GM19452 (cell line): ENCODE measurements at regions not wholly inside any gene's neighbourhood (a gene's known extent, or its start where the extent isn't known, plus 50 kb on each side); places are given as distances from the start of the nearest gene placed in this dataset.

Experiments used
- ATAC-seq: cut with Tn5 transposase; IDR thresholded peaks from one replicate; pipeline ENCODE4 v1.9.1; 2021; ENCODE audit not compliant: unreplicated experiment

DNA sequence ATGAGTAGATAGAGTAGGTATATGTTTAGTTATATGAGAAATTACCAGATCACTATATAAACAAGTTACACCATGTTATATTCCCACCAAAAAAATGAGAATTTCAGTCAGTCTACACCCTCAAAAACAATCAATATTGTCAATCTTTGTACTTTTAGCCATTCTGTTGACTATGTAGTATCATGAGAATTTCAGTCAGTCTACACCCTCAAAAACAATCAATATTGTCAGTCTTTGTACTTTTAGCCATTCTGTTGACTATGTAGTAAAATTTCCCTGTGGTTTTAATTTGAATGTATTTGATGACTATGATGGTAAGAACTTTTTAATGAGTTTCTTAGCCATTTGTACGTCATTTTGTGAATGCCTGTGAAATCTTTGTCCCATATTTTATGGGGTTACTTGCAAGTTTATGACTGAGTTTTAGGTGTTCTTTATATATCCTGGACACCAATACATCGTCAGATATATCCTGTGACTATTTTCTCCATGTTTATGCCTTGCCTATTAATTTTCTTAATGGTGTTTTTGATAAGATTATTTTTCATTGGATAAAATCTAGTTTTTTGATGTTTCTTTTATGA, 528.4 kb upstream of the SPHKAP start:
- no peak for ATAC-seq

DNA sequence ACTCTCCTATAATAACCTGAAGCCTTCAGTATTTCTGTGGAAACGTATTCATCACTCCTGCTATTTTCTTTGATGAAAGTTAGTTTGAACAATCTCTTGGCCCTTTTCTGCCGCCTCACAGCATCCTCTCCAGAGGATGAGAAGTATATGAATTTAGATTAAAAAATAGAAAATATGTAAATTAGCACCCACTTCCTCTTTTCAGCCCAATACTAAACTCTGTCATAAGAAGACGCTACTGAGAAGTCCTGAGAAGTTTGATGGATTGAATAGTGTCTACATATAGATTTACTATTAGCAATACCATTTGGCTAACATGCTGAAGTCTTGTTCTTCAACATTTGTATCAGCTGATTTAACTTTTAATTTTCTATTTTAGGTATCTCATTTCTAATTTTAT, 526.4 kb upstream of the SPHKAP start:
- no peak for ATAC-seq

DNA sequence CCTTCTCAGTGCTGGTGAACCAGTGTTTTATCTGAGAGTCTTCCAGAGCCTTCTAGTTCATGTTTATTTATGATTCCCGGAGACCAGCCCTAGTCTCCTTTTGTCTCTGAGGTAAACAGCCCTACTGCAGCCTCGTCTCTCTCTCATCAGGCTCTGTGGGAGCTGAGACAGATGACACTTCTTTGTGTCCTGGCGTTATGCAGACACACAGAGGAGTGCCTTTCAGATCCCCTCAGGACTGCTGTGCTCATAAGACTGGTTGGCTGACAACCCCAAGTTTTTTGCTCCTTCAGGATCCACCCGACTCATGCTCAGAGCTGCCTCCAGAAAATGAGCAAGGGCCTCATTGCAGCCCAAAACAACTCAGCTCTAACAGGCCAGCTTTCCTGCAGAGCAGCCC, 523.8 kb upstream of the SPHKAP start:
- no peak for ATAC-seq

DNA sequence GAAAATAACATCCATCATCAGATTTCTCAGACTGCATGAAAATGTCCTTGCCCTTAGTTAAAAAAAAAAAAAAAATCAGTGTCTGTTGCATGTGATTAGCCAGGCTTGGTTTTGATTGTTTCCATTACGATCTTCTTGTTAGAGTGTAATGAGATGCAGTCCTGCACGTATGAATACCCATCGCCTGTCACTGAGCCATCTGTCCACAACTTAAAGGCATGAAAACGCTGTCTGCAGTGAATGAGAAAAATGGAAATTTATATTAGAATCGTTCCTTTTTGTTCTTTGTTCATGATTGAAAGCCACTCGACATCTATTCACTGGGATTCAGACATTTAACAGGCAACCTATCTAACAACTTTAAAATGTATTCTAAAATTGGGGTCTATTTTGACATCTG, 521.7 kb upstream of the SPHKAP start:
- ATAC-seq, result no peak

DNA sequence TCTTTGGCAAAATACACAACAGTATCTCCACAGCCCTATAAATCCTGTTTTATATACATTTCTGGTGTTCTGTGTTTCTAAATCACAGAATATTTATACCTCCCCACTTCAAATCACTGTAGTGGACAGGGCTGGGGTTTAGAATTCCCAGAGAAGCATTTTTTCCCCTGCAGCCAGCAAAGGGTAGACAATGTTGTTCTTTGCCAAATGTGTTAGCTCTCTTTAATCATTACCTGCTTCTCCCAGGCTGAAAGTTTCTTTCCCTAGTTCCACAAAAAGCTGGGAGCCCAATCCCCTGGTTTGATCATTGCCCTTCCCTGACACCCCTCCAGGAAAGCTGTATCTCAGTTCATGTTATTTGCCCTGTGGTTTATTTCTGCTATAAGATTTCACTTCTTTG, 520.0 kb upstream of the SPHKAP start:
- no peak for ATAC-seq

DNA sequence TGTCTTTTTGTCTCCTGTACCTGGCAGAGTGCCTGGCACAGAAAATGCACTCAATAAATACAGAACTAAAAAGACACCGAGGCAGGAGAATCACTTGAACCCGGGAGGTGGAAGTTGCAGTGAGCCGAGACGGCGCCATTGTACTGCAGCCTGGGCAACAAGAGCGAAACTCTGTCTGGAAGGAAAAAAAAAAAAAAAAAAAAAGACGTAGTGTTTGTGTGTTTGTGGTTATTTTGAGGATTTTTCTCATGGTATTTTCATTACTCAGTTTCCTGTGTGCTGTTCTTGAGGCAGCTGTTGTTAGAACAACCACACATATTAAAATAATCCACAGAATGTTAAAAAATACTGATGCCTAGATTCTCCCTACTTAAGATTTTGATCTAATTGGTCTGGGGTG, 519.2 kb upstream of the SPHKAP start:
- ATAC-seq, result no peak

DNA sequence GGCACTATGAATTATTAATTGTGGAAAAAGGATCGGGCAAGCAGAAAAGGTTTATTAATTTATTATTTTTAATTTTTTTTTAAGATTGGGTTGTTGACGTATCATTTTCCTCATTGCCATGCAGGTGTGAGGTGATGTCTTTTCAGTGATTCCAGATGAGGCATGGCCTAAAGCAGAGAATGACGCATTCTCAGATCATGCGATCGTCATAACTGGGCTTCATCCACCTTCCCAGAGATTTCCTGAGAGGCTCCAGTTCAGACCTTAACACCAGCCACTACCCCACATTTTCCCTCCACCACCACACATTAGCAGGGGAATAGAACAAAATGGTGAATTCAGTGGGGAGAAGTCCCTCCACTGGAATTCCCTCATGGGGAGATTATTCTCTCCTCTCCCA, 518.4 kb upstream of the SPHKAP start:
- no peak for ATAC-seq

DNA sequence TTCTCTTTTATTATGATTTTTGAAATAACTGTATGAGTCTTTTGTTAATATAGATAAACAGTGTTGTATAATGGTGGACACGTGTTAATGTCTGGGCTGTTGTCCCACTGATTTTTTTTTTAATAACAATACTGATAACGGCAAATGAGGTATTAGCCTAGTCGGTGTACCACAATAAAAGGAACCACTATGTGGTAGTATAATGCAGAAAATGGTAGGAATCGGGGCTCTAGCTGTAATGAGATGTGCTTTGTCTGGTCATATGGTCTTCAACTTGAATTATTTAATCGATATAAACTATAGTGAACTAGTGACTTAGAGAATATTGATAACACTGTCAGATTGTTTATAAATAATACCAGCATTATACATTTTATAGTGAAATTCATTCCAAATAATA, 517.9 kb upstream of the SPHKAP start:
- ATAC-seq, result no peak

DNA sequence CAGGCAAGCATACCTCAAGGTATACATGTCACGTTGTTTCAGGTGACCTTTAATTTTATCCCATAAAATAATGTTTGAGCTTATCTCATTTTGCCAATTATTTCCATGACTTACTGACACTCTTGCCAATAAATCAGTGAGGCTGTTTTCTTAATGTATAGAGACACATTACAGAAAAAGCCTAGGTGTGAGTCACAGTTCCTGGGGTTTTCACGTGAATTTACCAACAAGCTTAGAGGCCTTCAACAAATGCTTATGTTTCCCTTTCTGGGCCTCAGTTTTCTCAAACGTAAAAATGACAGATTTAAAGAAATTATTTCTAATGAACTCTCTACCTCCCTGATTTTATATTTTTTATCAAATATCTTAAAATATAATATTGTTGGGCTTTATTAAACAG, 517.5 kb upstream of the SPHKAP start:
- no peak for ATAC-seq

DNA sequence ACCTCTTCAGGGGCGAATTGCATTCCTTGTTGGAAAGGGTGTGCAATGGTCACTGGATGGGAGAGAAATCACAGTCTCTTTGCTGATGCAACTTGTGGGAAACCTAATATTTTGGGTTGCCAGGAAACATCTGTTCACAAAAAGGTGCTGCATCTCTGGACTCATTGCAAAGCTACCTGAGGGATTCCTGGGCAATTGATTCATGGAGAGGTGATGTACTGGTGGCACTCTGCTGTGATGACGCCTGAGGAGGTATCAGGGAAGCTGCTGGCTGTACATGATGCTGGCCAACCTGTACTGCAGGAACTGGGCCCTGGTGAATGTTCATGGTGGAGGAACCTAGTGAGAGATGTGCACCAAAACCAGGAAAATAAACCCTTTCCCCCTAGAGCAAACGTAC, 516.0 kb upstream of the SPHKAP start:
- ATAC-seq, result no peak

DNA sequence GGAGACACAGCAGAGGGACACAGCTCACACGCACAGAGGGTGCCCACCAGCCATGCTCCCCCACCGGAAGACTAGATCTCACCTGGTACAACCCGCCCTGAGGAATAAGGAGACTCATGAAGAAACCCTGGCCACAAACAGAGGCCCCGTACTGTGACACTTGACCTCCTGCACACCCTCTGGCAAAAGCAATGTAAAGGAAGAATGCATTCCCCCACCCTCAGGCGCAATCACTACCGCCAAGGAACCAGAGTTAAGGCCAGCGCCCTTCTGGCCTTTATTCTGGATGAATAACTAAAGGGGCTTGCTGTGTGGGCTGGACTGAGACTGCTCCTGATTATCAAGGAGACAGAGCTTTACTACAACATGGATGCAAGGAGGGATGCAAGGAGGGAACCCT, 509.2 kb upstream of the SPHKAP start:
- no peak for ATAC-seq

DNA sequence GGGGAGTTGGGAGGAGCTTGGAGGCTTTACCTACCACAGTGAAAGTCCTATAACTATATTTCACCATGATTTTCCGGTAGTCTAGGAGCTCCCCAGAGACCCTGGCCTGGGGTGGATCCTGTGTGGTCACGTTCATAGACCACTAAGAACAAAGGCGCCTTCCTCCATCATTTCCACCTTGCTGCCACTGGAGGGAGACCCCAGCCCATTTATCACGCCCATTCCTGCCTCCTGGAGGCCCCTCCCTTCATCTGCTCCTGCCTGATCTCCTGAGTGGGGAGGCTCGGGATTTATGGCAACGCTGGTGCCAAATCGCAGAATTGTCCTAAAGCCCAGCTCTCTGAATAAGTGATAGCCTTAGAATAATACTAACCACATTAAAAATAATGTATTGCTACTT, 507.6 kb upstream of the SPHKAP start:
- ATAC-seq, result no peak

DNA sequence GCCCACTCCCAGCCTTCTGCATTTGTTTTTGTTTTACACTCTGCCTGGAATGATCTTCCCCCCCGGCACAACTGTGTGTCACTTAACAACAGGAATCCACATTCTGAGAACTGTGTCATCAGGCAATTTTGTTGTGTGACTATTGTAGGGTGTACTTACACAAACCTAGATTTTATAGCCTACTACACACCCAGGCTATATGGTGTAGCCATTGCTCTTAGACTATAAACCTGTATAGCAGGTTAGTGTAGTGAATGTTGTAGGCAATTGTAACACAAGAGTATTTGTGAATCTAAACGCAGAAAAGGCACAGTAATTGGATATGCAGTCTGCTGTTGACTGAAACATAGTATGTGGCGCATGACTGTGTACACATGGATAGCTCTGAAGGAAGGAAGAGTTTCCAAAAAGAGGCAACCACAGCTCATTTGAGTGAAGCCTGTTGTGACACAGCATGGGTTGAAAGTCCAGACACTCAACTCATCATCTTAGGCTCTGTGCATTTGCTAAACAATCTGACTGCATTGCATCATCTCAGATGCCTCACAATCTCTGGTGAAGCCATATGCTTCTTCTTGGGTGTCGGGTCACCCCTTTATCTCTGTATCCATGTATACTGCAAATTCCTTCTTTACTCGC, 506.6 kb upstream of the SPHKAP start:
- ATAC-seq, result no peak

DNA sequence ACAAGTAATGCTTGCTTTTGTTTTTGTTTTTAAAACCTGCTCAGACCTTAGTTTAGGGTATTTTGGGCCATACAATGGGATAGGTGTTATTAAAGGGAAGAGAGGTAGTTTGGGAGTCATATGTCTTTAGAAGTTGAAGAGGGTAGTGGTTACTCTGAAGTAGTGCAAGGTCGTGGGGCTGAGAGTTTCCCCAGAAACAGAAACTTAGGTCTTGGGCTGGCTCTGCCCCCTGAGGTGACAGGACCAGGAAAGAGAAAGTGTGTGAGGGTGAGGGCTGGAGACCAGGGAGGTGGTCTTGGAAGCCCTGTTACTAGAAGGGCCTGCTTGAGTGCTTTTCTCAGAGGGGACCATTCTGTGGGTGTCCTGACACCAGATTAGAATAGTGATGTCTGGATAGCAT, 500.5 kb upstream of the SPHKAP start:
- no peak for ATAC-seq

DNA sequence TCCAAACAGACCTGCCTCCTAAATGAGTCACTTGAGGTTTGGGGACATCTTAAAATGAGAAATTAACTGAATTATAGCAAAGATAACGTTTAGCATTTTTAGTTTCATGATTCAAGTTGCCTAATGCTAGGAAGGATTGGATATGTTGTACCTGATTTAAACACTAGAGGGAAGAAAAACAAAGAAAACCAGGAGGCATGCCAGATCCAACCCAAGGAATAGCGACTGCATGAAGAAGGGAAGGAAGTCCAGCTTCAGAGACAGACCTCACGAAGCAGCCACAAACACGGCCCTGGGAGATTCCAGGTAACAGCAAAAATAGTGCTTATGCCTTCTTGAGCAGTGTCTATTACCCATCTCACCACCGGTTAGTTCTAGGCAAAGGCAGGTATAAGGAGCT, 499.9 kb upstream of the SPHKAP start:
- ATAC-seq, result no peak

DNA sequence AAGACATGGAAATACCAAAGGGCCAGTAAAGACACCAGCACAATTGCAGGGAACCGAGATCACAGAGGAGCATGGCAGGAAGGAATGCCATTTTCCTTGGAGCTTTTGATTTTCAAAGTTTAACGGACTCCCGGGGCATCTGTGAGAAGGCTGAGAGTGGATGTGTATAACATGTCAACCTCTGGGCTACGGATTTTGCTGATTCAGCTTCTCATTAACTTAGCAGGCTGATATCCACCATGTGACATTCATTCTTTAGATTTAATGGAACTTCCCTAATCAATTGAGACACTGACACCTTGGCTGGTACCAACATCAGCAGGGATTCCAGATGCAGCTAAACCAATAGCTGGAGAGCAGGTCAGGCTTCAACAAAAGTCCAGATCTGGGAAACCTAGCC, 496.6 kb upstream of the SPHKAP start:
- no peak for ATAC-seq

DNA sequence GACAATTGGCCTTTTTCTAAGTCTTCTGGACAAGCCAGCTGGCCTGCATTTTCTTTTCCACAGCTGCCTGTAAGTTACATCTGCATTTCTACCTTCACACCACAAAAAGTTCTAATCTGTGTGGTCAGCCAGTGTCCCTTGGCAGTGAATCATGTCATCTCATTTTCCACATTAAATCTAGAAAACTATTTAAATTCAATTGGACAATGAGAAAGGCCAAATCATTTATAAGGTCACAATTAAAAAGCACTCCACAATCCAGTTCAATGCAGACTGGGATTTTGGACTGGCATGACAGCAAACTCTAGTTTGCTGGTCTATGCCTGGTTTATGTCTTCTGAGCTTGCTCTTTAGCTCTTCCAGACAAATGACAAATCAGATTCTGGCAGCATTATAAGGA, 494.2 kb upstream of the SPHKAP start:
- no peak for ATAC-seq

DNA sequence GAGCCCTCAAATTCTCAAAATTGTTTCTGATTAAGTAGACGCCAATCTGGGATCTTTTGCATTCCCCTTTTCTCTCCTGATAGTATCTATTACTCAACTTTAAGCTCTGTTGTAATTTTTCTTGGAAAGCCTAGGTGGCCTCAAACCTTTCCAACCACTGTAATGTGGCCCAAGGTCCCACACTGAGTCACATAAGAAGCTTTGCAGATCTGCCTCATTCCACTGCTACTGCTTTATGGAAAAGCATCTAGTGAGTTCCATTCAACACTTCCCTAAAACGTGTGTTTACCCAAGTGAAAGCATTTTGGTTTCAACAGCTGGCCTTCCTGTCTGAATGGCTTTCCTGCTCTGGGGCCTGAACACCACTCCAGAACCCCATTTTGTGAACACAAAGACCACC, 493.6 kb upstream of the SPHKAP start:
- no peak for ATAC-seq

DNA sequence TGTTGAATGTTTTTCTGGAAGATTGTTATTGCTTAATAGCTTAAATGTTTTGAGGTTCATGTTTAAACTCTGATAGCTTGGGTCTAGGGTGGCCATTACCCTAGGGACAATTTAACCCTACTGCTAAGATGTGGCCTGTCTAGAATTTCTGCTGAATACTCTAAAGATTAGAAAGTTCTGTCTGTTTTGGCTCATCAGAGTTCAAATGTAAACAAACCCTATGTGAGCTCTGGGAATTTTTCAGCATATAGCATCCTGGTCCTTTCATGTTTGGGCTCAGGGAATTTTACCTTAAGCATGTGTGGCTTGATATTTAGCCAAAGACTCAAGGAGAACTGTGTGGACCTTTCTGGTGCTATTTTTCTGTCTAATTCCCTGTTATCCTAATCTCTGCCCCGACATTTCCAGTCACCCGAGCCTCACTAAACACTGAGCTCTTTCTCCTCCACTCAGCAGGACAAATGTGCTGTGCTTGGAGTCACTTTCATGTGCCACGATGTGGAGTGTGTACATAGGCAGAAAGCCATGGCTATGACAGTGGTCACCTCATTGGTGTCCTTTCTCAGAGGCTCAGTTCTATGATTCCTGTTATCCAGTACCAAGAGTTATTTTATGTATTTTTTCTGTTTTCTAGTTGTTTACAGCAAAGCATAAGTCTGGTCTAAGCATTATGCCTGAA, 492.5 kb upstream of the SPHKAP start:
- ATAC-seq, result no peak

DNA sequence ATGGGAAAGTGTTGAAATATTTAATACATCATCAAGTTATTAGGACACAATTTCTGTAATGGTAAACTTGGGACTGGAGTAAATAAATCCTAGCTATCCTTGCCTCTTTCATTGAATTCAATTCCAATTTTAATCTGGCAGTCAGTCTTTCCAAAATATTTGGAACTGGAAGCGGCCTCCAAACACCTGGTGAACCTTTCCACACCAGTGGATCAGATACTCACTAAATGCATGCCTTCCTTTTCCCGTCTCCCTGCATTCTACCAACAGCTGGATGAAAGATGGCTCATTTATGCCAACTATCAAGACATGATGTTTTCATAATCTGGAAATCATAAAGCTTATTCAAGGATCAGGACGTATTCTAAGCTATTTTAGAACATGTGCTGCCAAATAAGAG, 488.2 kb upstream of the SPHKAP start:
- ATAC-seq, result no peak

DNA sequence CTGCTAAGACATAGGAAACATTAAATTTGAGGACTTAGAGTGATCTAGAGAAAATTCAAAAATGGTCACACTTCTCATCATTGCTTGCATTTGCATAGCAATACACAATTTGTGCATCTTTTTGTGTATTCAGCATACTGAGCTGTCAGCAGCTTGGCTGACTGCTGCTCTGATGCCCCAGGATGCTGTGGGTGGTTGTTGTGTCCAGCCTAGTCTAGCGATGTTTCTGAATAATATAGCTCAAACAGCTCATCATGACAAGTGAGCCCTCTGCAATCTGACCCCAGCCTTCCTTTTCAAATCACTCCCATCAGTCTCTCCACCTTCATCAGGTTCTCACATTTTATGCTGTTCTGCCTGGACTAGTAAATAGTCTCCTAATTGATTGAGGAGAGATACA, 483.7 kb upstream of the SPHKAP start:
- ATAC-seq, result no peak

DNA sequence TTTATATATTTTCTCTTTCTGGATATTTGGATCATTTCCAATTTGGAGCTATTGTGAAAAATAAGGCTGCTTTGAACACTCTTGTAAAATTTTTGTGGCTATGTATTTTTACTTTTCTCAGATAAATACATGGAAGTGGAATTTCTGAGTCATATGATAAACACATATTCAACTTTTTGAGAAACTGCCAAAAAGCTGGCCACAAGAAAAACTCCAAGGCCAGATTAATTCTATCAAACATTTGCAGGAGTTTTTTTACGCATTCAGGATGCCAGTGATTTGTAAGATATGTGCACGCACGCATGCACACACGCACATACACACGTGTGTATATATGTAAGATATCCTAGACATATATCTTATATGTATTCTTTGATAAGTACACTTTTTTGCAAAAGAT, 477.5 kb upstream of the SPHKAP start:
- ATAC-seq, result no peak
